ENCODE measurements at regions not wholly inside any gene's neighbourhood (a gene's known extent, or its start where the extent isn't known, plus 50 kb on each side); places are given as distances from the start of the nearest gene placed in this dataset.

DNA sequence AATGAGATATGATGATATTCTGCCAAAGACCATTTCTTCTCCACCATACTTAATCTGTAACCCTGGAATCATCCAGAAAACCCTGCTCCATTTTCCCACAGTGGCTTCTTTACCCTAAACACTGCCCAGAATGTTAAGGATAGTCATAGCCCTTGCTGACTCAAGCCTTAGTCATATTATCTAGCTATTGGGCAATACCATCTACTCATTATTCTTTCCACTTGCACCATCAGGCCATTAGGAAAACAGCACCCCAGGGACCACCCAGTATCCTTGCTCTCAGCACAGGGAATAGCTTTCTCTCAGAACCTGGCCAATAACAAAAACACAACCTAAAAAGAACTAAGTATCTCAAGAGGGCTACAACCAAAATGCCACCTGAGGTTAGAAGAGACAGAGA is 445.7 kb upstream of the SLC14A2 start:
- no peak for DNase-seq (ENCODE audit: low read depth)

DNA sequence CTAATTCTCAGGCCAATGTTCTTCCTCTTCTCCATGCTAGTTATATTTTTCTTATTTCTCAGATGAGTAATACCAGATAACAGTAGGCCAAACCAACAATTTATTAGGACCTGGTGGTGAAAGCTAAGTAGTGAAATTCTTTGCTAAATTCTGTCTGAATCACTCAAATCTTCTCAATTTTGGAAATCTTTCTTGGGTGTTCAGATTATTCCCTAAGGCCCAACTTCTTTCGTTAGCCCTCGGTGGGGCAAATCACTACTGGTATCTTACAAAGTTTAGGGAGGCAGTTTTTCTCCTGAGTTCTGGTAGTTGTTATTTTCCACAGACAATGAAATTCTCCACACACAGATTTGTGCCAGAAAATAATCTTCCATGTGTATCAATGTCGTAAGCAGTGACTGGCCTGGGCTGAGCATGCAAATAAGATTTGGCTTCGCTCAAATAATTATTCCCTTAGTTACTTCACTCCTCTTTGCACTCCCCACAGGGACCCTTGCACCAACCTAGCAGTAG is 443.5 kb upstream of the SLC14A2 start:
- no peak for DNase-seq (ENCODE audit: low read depth)

DNA sequence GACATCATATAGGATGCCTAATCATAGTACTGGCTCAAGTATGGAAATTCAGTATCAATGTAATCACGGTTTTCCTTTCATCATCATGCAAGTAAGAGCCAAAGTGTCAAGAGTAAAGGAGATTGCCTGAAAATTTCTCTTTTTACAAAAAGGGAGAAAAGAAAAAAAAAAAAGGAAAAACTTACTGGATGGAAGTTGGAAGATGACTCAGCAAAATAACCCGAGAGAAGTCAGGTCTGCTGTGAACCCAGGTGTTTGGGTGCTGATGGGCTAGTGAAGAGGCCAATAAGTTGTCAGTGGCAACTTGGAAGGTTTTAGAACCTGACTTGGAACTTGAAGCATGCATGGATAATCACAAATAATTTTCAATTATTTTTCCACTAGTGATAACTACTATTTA is 441.9 kb upstream of the SLC14A2 start:
- DNase-seq (ENCODE audit: low read depth), result no peak

DNA sequence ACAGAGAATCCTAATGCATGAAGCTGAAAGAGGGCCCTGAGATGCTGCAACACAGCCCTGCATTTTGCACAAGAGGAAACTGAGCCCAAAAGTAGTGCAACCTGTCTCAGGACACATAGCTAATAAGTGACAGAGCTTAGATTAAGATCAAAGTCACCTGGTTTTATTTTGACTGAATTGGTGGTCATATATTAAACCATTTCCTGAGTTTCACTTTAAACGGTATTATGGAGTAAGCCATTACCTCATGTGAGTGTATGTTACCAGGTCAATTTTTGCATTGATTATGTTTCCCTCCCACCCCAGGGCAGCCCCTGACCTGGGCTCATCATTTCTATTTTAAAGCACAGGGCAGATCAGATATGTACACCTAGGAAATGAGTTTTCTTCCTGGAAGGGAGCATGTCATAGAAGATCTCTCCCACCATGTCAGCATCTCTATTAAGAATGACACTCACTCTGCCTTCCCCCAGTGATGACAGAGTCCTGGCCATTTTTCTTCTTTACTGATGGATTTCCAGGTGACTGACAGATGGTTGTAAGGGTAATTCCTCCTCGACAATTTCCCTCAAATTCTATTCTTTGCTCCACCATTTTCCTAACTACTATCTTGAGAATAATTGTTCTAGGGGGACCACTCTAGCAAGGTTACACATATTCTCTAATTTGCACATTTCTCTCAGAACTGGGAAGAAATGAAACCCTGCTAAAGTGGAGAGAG is 441.3 kb upstream of the SLC14A2 start:
- DNase-seq (ENCODE audit: low read depth), result no peak

DNA sequence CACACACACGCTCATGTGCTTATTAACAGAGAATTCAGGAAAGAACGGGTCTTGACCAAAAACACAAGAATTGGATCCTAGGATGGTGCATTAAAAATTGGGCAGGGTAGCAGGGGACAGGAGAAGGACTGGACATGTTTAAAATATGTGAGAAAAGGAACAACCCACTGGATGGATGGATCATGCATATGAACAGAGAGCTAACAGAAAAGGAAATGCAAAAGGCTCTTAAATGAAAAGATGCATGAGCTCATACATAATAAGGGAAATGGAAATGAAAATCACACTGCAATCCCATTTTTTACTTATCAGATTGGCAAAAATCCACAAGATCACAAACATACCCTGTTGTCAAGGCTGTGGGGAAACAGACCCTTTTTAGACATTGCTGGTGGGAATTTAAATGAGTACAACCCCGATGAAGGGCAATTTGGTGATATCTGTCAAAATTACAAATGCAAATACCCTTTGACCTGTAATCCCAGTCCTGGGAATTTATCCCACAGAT is 440.6 kb upstream of the SLC14A2 start:
- DNase-seq (ENCODE audit: low read depth), result no peak

DNA sequence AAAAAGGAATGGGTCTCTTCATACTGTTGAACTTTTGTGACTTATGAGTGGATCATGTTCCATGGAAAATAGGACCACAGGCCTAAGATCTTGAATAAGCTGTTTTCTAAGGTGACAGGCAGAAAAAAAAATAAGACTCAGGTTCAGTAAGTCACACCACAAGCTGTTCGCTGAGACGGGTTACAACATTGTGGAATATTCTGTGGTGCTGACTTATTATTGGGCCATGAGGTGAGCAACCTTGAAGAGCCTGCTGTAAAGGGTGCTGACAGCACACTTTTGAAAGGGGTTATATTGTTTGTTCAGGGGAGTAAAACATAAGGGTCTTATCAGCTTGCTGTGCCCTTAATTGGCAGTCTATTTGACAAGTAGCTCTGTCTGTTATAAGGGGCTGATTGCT is 439.8 kb upstream of the SLC14A2 start:
- DNase-seq (ENCODE audit: low read depth), result no peak

DNA sequence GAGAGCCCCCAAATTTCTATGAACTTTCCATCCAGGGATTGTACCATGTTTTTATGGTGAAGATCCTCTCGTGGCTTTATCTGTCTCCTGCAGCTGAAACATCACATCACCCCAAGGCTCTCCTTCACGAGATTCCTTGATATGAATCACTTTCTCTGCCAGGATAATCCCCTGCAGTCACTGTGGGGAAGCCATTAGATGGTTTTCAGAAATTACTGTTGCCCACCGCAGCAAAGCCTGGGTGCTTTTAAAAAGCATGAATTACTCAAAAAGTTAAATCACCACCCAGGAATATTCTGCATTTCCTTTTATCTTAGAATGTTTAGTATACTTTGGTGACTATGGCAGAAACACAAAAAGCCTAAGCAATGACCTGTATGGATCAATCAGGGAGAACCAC is 428.4 kb upstream of the SLC14A2 start:
- no peak for DNase-seq (ENCODE audit: low read depth)

DNA sequence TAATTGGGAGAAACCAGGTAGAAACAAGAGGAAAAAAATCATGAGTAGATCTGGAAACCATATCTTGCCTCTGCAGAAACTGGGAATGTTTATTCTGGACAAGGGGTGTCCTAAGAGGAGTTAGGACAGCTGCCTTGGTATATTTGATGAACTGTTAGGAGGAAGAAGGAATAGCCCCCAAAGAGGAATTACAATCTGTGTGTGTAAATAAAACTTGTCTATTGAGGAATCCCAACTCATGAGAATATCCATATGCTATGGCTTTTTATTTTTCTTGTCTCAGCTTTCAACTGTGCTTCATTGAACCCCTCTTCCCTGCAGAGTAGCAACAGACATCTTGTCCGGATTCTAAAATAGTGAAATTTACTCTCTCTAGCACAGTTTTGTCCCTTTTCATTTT is 423.5 kb upstream of the SLC14A2 start:
- DNase-seq (ENCODE audit: low read depth), result no peak

DNA sequence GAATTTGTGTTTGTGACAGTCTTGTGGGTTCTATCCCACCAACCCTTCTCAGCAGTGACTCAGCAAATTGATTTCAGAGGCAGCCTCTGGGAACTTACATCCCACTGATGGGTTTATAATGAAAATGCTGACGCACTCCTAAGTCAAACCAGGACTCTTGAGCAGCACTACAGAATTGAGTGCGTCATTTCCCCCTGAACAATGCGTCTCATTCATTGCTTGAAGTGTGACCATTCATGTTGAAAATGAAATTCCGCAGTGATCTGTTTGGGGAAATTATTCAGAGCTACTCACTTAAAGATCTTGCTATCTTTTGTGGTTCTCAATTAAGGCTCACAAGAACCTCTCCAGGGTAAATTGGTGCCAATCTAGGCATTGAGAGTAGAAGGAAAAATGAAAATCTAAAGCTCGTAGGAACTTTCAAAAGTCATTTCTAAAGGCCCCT is 417.7 kb upstream of the SLC14A2 start:
- DNase-seq (ENCODE audit: low read depth), result no peak

DNA sequence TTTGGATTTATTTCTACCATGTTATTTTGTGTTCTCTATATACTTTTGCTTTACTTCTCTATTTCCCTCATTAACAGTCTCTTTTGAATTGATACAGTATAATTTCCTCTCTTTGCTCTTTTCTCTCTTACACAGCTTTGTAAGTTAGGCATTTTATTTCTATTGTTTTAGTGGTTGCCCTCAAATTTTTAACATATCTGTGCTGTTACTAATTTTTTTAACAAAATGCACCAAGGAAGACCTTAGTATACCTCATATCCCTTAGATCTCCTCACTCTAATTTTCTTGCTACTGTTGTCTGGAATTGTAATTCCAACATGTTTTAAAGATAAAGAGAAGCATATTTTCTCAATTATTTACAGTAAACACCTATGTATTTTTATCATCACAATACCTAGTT is 416.8 kb upstream of the SLC14A2 start:
- no peak for DNase-seq (ENCODE audit: low read depth)

DNA sequence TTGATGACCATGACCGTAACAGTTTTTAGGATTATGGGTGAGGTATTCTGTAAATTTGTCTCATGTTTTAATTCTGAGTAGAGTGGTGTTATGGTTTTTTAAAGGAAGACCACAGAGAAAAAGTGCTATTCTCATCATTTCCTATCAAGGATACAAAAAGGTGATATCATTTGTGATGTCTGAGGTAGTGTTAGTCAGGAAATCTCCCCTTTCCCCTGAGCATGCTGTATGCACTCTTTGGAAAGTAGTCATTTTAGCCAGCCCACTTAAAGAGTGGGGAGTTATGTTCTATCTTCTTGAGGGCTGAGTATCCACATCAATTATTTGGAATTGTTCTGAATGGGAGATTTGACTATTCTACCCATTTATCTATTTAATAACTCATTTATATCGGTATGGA is 414.2 kb upstream of the SLC14A2 start:
- no peak for DNase-seq (ENCODE audit: low read depth)

DNA sequence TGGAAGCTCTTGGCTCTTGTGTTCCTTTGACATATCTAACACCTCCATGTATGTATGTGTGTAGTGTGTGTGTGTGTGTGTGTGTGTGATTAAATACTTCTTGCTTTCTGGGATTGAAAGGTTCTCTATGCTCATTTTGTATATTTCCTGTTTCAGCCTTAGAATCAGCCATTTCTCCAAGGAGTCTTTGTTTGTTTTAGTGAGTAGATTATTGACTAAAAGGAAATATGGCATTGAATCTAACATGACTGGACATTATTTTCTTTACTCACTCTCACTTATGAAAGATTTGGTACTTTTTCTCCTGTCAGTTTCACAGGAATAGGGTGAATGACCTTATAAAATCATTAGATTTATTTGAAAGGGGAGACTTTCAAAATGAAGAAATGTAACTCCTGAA is 413.8 kb upstream of the SLC14A2 start:
- no peak for DNase-seq (ENCODE audit: low read depth)

DNA sequence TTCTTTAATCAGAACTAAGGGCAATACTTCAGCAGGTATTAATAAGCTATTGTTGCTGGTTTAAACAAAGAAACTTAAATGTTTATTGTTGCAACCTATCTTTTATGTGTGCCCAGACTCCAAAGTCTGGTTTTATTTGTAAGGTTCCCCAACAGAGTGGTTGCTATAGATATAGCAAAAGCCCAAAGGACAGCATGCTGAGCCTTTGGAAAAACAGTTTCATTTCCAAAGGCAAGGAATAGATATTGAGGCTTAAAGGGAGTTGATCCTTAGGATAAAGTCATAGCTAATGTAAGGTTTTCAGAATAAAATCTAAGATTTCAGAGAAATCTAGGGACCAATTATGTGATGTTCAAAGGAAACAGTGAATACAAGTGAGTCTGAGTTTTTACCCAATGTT is 413.2 kb upstream of the SLC14A2 start:
- no peak for DNase-seq (ENCODE audit: low read depth)

DNA sequence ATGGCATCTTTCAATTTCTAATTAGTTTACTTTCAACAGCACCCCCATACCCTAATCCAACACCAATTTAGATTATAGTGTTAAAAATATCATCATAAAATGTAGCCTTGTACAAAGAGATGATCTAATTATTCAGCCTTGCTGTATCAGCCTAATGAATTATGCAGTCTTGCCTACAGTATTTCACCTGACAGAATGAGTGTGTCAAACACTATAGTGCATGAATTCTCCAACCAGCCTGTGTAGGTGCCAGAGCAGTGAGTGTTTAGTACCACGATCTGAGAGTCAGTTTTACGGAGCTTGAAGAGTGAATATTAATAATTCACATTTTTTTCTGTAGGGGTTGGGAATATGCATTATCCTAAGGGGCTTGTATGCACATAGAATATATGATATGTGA is 411.6 kb upstream of the SLC14A2 start:
- no peak for DNase-seq (ENCODE audit: low read depth)

DNA sequence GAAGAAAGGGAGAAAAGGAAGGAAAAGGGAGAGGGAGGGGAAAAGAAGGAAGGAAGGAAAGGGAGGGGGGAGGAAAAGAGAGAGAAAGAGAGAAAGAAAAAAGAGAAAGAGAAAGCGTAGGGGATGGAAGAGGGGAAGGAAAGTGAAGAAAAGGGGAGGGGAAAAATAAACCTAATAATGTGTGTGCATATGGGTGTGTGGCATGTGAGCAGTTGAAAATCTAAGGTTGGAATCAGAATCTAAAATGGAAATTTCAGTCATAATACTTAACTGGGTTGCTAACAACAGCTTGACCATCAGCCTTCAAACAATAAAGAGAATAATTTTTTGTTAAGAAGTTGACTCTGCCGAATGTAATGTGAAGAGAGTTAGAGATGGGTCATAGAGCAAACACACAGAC is 407.9 kb upstream of the SLC14A2 start:
- DNase-seq (ENCODE audit: low read depth), result no peak

DNA sequence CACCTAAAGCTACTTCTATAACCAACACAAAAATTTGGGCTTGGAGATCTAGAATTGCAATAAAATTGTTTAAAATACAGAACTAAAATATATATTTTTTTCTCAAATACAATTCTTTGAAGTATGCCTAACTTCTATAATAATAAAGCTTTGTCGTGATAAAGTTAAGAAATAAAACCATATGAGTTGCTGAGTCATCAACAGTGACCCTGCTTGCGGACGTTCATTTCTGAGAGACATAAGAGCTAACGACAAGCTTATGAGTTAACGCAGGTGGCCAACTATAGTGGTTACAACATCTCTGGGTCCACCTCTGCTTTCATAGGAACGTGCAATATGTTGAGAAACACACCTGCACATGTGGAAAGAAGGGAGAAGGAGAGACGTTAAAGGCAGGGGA is 407.1 kb upstream of the SLC14A2 start:
- no peak for DNase-seq (ENCODE audit: low read depth)

DNA sequence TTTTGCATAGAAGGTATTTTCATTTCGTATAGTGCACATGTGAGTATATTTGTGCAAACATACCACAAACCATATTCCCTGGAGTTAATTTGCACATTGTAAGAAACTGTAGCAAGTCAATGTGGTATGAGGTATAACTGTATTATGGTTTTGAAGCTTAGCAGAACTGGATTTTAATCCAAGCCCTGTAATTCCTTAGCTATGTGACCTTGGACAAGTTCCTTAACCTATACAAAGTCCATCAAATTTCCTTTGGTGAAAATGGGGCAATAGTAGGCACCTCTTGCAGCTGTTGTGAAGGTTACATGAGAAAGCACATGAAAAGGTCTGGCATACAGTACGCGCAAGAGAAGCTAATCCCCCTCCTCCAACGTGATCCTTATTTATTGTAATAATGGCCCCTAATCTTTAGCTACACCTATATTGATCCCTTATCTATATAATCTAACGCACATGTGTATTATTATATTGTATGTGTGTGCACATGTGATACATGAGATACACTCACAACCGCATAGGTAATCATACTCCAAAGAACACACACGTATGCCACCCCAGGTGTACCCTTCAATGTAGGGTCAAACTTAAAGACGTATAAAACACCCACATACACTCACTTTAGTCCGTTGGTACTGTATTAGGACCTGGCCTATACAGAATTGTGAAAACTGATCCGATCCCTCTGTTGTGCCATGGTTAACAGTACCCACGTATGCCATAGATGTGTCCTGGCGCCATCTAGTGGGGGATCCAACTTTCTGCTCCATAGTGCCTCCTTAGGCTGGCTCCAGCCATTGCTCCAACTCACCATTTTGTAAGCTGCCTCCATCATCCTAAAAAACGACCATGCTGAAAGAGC is 402.9 kb upstream of the SLC14A2 start:
- DNase-seq (ENCODE audit: low read depth), result peak; percentile 59

DNA sequence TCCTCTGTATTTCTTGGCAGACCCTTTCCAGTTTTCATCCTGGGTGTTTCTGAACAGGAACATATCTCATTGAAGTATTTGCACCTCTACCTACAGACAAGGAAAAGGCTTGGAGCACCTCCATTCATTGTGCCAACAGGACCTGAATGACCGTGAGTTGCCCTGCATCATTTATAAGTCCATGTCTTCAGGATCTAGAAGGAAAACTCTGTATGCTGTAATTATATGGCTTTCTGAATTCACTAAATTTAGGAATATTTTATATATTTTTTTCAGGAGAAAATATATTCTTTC is 402.3 kb upstream of the SLC14A2 start:
- no peak for DNase-seq (ENCODE audit: low read depth)

DNA sequence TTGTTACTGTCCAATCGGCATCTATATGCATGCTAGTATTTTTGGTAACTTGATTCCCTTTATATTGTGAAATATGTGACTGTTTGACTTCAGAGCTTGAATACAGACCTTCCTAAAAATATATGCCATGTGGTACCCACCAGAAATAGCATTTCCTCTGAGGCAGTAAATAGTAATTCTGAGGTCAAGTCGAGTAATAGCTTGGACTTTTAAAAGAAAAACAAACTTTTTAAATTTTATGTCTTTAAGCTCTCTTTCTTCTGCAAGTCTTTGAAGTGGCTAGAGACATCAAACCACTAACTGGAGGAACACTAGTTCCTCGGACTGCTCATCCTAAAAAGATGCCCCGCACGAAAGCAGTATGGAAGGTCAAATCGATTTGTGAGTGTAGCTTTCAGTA is 396.8 kb upstream of the SLC14A2 start:
- DNase-seq (ENCODE audit: low read depth), result no peak

DNA sequence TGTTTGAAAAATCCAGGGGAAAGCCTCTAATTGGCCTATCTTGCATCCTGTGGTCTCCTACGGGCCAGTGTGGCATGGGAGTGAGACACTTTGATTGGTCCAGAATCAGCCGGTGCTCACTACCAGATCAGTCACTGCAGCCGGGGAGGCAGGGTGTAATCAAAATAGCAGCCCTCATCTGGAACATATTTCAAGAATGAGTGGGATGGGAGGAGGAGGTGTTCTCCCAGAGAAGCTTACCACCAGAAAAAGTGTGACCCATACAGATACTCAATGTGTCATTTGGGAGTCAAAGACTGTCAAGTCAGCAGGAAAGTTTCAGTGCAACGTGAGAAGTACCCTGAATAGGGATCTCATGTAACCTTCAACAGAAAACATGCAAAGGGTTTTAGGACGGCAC is 393.9 kb upstream of the SLC14A2 start:
- DNase-seq (ENCODE audit: low read depth), result no peak

DNA sequence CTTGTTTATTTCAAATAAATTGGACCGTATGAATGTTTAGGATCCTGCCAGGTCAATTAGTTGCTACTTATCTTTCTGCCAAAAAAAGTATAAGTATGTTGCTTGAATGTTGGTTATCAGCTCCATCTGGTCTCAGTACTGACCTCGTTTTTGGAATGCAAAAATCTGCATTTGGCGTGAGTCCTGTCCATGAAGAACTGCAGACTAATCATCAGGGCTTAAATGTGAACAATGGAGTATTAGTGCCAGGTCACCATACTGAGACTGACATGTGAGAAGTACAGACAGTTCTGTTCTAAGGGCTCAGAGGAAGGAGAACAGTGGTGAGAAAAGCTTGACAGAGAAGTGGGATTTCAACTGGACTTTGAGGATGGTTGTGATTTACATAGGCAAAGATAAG is 393.1 kb upstream of the SLC14A2 start:
- DNase-seq (ENCODE audit: low read depth), result no peak

DNA sequence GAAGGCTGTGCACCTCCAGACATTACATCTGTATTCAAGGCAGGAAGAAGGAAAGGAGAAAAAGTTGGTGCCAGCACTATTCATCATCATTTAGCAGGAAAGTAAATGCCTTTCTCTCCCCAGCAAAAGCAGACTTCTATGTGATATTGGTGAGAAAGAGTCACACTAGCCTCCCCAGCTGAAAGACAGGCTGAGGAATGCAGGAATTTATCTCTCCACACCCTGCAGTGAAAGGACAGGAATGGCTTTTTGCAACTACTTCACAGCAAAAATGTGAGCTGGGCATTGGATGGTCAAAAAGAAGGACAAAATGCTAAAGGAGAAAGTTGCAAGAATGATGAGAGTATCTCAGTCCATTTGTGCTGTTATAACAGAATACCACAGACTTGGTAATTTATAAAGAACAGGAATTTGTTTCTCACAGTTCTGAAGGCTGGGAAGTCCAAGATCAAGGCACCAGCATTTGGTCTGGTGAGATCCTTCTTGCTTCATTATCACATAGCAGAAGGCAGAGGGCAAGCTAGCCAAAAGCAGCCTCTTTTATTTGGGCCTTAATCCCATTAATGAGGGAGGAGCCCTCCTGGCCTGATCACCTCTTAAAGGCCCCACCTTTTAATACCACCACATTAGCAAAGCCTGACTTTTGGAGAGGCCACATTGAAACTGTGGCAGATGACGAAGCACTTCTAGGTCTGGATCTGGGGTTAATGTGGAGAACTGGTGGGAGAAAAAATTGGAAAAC is 388.1 kb upstream of the SLC14A2 start:
- DNase-seq (ENCODE audit: low read depth), result no peak
